ENCODE measurements at regions not wholly inside any gene's neighbourhood (a gene's known extent, or its start where the extent isn't known, plus 50 kb on each side); places are given as distances from the start of the nearest gene placed in this dataset.

DNA sequence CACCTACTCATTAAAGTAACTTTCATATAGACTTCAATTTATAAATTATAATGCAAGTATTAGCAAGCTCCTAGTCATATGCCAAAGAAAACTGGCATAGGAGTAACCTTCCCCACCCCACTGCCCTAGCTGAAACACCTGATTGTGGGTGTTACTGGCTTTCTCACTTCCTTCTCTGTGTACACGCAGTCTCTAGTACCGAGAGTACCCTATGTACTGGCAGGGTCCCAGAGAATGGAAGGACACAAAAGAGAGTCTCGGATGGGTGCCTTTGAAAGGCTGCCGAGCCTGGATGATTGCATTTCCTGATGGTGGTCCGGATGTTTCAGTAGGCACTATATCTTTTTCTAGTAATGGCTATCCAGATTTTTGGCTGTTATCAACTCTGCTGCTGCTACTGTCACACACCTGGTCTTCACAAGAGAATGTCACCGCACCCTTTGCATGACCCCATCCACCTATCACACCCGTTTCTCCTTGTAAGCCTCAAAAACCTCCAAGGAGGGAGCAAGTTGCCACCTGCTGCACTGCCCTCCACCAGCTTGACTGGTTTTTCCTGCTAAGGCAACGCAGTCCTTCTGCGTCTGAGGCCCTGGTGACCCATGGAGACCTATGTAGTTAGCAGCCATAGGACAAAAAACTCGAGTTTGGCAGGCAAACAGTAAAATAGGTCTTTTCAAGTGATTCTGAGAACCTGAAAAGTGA lies 53.8 kb upstream of the CLINT1 start:
- TF ChIP-seq EZH2phosphoT487 (conservative IDR thresholded peaks at IDR 0.05; ENCODE audit: low read length), result no peak
- TF ChIP-seq, protein P1, sequence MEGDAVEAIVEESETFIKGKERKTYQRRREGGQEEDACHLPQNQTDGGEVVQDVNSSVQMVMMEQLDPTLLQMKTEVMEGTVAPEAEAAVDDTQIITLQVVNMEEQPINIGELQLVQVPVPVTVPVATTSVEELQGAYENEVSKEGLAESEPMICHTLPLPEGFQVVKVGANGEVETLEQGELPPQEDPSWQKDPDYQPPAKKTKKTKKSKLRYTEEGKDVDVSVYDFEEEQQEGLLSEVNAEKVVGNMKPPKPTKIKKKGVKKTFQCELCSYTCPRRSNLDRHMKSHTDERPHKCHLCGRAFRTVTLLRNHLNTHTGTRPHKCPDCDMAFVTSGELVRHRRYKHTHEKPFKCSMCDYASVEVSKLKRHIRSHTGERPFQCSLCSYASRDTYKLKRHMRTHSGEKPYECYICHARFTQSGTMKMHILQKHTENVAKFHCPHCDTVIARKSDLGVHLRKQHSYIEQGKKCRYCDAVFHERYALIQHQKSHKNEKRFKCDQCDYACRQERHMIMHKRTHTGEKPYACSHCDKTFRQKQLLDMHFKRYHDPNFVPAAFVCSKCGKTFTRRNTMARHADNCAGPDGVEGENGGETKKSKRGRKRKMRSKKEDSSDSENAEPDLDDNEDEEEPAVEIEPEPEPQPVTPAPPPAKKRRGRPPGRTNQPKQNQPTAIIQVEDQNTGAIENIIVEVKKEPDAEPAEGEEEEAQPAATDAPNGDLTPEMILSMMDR (IDR thresholded peaks at IDR 0.05; ENCODE audit: insufficient read depth, low read length, poor library complexity, severe bottlenecking), result no peak

Data from SU-DHL-6 (cell line).